ENCODE measurements at regions not wholly inside any gene's neighbourhood (a gene's known extent, or its start where the extent isn't known, plus 50 kb on each side); places are given as distances from the start of the nearest gene placed in this dataset.

DNA sequence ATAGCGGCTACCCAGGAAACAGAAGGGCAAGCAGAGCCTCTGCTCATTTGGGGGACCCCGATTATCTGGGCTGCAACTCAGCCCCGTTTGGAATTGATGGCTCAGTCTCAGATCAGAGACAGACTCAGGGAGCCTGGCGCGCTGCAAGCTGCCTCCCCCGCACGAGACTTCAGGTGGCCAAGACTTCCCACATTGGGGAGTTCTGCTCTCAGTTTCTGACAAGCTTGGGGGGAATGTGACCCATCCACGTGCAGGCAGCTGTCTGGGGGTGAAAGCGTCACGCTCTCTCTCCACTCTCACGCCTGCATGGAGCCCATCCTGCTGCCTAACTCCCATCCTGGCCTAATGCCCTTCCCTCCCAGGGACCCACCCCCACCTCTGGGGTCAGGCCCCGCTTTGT lies 157.6 kb upstream of the GSE1 start:
- H3K9me1 ChIP-seq (ENCODE audit: insufficient read depth, low read length) = peaks cover 3% of the 10 kb centered on the region; the same call in 1 of the 2 replicates
- H3K4me1 ChIP-seq (ENCODE audit: control insufficient read depth, insufficient read depth, low read length) = peaks cover 13% of the 10 kb centered on the region
- no peak overlapping the region for H3K4me3 ChIP-seq (ENCODE audit: insufficient read depth, low read depth, low read length)
- no peak overlapping the region for H2AFZ ChIP-seq (replicated peaks; ENCODE audit: low read length, poor library complexity)
- no peak overlapping the region for H4K8ac ChIP-seq (ENCODE audit: low read depth in 2 of 2, low read length in 2 of 2)
- H2AK5ac ChIP-seq (ENCODE audit: low read depth, low read length) = no peak overlapping the region
- no TSS peak for BruUV-seq (replicated peaks)
- H4K20me1 ChIP-seq (ENCODE audit: insufficient read depth, low read length) = peaks cover 81% of the 10 kb centered on the region
- H3K79me1 ChIP-seq (ENCODE audit: low read depth in 1 of 2, low read length in 2 of 2) = peaks cover 0 to 12% of the 10 kb centered on the region in 2 experiments; a peak in 1 of 4 replicates
- no peak overlapping the region for H4K5ac ChIP-seq (ENCODE audit: low read depth, low read length)
- H3K27me3 ChIP-seq (ENCODE audit: control insufficient read depth, insufficient read depth, low read length) = no peaks in the 10 kb centered on the region
- WGBS, 2 experiments (ENCODE audit: extremely low coverage in 2 of 2, insufficient read length in 1 of 2) = 78% methylated on average over 4 of the region's 12 CpGs; no CpG with 5 or more reads in 1 of the 2 experiments
- H2BK5ac ChIP-seq (ENCODE audit: low read depth, low read length, poor library complexity, severe bottlenecking) = no peak overlapping the region
- no peak overlapping the region for H3K14ac ChIP-seq (replicated peaks; ENCODE audit: low read depth, low read length)
- no peak overlapping the region for H3K27ac ChIP-seq (ENCODE audit: insufficient read depth, low read length)
- no peak overlapping the region for H3K18ac ChIP-seq (ENCODE audit: low read depth, low read length)
- dilution Hi-C loops (cut with HindIII; ENCODE audit: low sequenced_read_pairs, unreplicated experiment) = no loop called here
- in situ Hi-C loops (cut with MboI; ENCODE audit: low sequenced_read_pairs) = no loop called here
- H3K36me3 ChIP-seq (ENCODE audit: control insufficient read depth, insufficient read depth, low read length) = no peaks in the 10 kb centered on the region
- no peak overlapping the region for H4K91ac ChIP-seq (ENCODE audit: insufficient read depth, low read depth, low read length)
- no peak overlapping the region for H2BK15ac ChIP-seq (ENCODE audit: low read depth, low read length)
- no peaks in the 10 kb centered on the region for H3K9me3 ChIP-seq (ENCODE audit: control insufficient read depth, insufficient read depth, low read length)
- H3K4me2 ChIP-seq (ENCODE audit: low read depth, low read length) = no peak overlapping the region
- no peak overlapping the region for H3K56ac ChIP-seq (ENCODE audit: extremely low read depth, insufficient read depth, low read length)
- H2BK20ac ChIP-seq (ENCODE audit: low read depth, low read length) = no peak overlapping the region
- ChIA-PET POLR2A (ENCODE audit: unreplicated experiment) (no interaction called here), CTCF (interaction anchor here (0.6 to 0.7 kb wide), 2 partner anchors 9 to 53 kb away, joined by 3 to 4 read pairs; no protein-coding TSS in a partner anchor)
- no peak overlapping the region for H3K4ac ChIP-seq (ENCODE audit: low read depth, low read length)
- DNase-seq (no peak), ATAC-seq (ENCODE audit: low read depth) (no peak)
- H3K23ac ChIP-seq (ENCODE audit: low read depth, low read length) = no peak overlapping the region
- intact Hi-C loops (cut with micrococcal nuclease) = no loop called here
- no peak overlapping the region for H2AK9ac ChIP-seq (replicated peaks; ENCODE audit: low read depth, low read length, poor library complexity)
- no peak overlapping the region for H2BK120ac ChIP-seq (ENCODE audit: low read depth, low read length)
- TF ChIP-seq, protein P1, sequence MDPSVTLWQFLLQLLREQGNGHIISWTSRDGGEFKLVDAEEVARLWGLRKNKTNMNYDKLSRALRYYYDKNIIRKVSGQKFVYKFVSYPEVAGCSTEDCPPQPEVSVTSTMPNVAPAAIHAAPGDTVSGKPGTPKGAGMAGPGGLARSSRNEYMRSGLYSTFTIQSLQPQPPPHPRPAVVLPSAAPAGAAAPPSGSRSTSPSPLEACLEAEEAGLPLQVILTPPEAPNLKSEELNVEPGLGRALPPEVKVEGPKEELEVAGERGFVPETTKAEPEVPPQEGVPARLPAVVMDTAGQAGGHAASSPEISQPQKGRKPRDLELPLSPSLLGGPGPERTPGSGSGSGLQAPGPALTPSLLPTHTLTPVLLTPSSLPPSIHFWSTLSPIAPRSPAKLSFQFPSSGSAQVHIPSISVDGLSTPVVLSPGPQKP (IDR thresholded peaks at IDR 0.05; ENCODE audit: borderline replicate concordance, low read depth, low read length) = no peak
- no peak for TF ChIP-seq BHLHE40 (IDR thresholded peaks at IDR 0.05; ENCODE audit: low read depth, low read length)
- TF ChIP-seq, protein P2, sequence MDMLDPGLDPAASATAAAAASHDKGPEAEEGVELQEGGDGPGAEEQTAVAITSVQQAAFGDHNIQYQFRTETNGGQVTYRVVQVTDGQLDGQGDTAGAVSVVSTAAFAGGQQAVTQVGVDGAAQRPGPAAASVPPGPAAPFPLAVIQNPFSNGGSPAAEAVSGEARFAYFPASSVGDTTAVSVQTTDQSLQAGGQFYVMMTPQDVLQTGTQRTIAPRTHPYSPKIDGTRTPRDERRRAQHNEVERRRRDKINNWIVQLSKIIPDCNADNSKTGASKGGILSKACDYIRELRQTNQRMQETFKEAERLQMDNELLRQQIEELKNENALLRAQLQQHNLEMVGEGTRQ (IDR thresholded peaks at IDR 0.05; ENCODE audit: low read depth, low read length) = no peak
- no peak for TF ChIP-seq RCOR1 (IDR thresholded peaks at IDR 0.05; ENCODE audit: insufficient replicate concordance, low read length)
- no peak for TF ChIP-seq POLR2A (IDR thresholded peaks at IDR 0.05; ENCODE audit: low read depth, low read length)
- no peak for TF ChIP-seq MAFK (IDR thresholded peaks at IDR 0.05; ENCODE audit: low read depth, low read length)
- TF ChIP-seq MAZ (IDR thresholded peaks at IDR 0.05; ENCODE audit: borderline replicate concordance, low read depth, low read length) = no peak
- no peak for TF ChIP-seq MXI1 (IDR thresholded peaks at IDR 0.05; ENCODE audit: borderline replicate concordance, low read depth, low read length)
- TF ChIP-seq CHD1 (IDR thresholded peaks at IDR 0.05; ENCODE audit: low read depth, low read length) = no peak
- TF ChIP-seq, protein P3, sequence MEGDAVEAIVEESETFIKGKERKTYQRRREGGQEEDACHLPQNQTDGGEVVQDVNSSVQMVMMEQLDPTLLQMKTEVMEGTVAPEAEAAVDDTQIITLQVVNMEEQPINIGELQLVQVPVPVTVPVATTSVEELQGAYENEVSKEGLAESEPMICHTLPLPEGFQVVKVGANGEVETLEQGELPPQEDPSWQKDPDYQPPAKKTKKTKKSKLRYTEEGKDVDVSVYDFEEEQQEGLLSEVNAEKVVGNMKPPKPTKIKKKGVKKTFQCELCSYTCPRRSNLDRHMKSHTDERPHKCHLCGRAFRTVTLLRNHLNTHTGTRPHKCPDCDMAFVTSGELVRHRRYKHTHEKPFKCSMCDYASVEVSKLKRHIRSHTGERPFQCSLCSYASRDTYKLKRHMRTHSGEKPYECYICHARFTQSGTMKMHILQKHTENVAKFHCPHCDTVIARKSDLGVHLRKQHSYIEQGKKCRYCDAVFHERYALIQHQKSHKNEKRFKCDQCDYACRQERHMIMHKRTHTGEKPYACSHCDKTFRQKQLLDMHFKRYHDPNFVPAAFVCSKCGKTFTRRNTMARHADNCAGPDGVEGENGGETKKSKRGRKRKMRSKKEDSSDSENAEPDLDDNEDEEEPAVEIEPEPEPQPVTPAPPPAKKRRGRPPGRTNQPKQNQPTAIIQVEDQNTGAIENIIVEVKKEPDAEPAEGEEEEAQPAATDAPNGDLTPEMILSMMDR (conservative IDR thresholded peaks at IDR 0.05; ENCODE audit: low read depth, low read length) = no peak
- no peak for TF ChIP-seq RAD21 (IDR thresholded peaks at IDR 0.05; ENCODE audit: low read length)
- no peak for TF ChIP-seq NFE2L2 (IDR thresholded peaks at IDR 0.05; ENCODE audit: low read depth, low read length)
- TF ChIP-seq FOS (IDR thresholded peaks at IDR 0.05; ENCODE audit: low read depth, low read length) = no peak
- TF ChIP-seq RFX5 (IDR thresholded peaks at IDR 0.05; ENCODE audit: low read depth, low read length) = no peak
- TF ChIP-seq SMC3 (IDR thresholded peaks at IDR 0.05; ENCODE audit: low read depth, low read length) = no peak
- no peak for TF ChIP-seq CEBPB (IDR thresholded peaks at IDR 0.05; ENCODE audit: low read depth, low read length)
- no peak overlapping the region for H3K9ac ChIP-seq (ENCODE audit: low read depth, low read length)

All from IMR-90 (cell line).